SHP77 (cell line): ENCODE measurements at regions not wholly inside any gene's neighbourhood (a gene's known extent, or its start where the extent isn't known, plus 50 kb on each side); places are given as distances from the start of the nearest gene placed in this dataset.

Source experiments
- DNase-seq, 2 experiments: peaks; one replicate each; lab custom pipeline; 2025; lab: John Stamatoyannopoulos, UW

GRCh38 chr7:132072873-132073272, 503.4 kb downstream of the PLXNA4 start:
- no peak for DNase-seq

GRCh38 chr7:132072165-132072564, 504.1 kb downstream of the PLXNA4 start:
- DNase-seq = no peak

- no peak for DNase-seq
Measured at GRCh38 chr7:132069306-132069705, 507.0 kb downstream of the PLXNA4 start.

- DNase-seq = no peak
Measured at GRCh38 chr7:132066761-132067171, 509.5 kb downstream of the PLXNA4 start.

GRCh38 chr7:132065989-132066603, 509.7 kb upstream of the PODXL start:
- DNase-seq = no peak

GRCh38 chr7:132065193-132065988, 509.0 kb upstream of the PODXL start:
- no peak for DNase-seq

- DNase-seq = no peak
Measured at GRCh38 chr7:132063800-132064199, 507.4 kb upstream of the PODXL start.

GRCh38 chr7:132061937-132062336, 505.5 kb upstream of the PODXL start:
- DNase-seq = no peak

GRCh38 chr7:132059141-132059540, 502.7 kb upstream of the PODXL start:
- no peak for DNase-seq

GRCh38 chr7:132055336-132056120, 499.1 kb upstream of the PODXL start:
- no peak for DNase-seq

- no peak for DNase-seq
Measured at GRCh38 chr7:132053871-132054270, 497.4 kb upstream of the PODXL start.

- no peak for DNase-seq
Measured at GRCh38 chr7:132051311-132051710, 494.9 kb upstream of the PODXL start.

- peak; percentile 6 to 16 for DNase-seq
Measured at GRCh38 chr7:132049462-132050304, 493.3 kb upstream of the PODXL start.

GRCh38 chr7:132045481-132045980, 489.1 kb upstream of the PODXL start:
- DNase-seq = no peak

- DNase-seq = no peak
Measured at GRCh38 chr7:132045002-132045401, 488.6 kb upstream of the PODXL start.

- no peak for DNase-seq
Measured at GRCh38 chr7:132044247-132044646, 487.8 kb upstream of the PODXL start.

- no peak for DNase-seq
Measured at GRCh38 chr7:132041108-132041507, 484.7 kb upstream of the PODXL start.

- DNase-seq = no peak
Measured at GRCh38 chr7:132035517-132036362, 479.3 kb upstream of the PODXL start.

GRCh38 chr7:132034748-132035416, 478.5 kb upstream of the PODXL start:
- DNase-seq = no peak

GRCh38 chr7:132030883-132031282, 474.5 kb upstream of the PODXL start:
- no peak for DNase-seq
